Pancreas (tissue), 10 donors: ENCODE measurements at regions not wholly inside any gene's neighbourhood (a gene's known extent, or its start where the extent isn't known, plus 50 kb on each side); places are given as distances from the start of the nearest gene placed in this dataset.

Experiments used
- ATAC-seq, 4 donors: fragments of 200-7000 bp; cut with Tn5 transposase; one replicate each; pipeline versions ENCODE4 v1.8.0 to v1.9.1; 2020; ENCODE audit warnings: mild to moderate bottlenecking in 4 of 4, moderate library complexity in 4 of 4
- DNase-seq, 6 donors: peaks; one replicate each; pipeline ENCODE4 v3.0.0-alpha.2; 2020
- FAIRE-seq: peaks from 2 replicates; lab custom pipeline; 2012; peaks lifted over from hg19 to GRCh38; lab: Jason Lieb, UNC
- H3K27ac ChIP-seq, 4 donors: fragments of 200-600 bp; sonication (generic); 1 replicate in 3 of 4; 2 replicates in 1 of 4; pipeline versions ENCODE4 v1.5.0 to v1.8.0; 2020
- H3K27me3 ChIP-seq, 4 donors: fragments of 200-600 bp; one replicate each; pipeline ENCODE4 v1.8.0; 2021
- H3K36me3 ChIP-seq, 3 donors: fragments of 200-600 bp; sonication (generic) in 1 of 3; one replicate each; pipeline versions ENCODE4 v1.5.0 to v1.8.0; 2020 to 2021
- H3K4me1 ChIP-seq, 3 donors: fragments of 200-600 bp; one replicate each; pipeline ENCODE4 v1.8.0; 2021
- H3K4me3 ChIP-seq, 4 donors: fragments of 200-600 bp; sonication (generic) in 2 of 4; one replicate each; pipeline versions ENCODE4 v1.5.0 to v1.8.0; 2020 to 2021
- H3K9me3 ChIP-seq, 4 donors: fragments of 200-600 bp; one replicate each; pipeline ENCODE4 v1.8.0; 2021
- WGBS, 2 donors: extraction: QIAGEN DNeasy Blood & Tissue Kit; methylation state at CpG; one replicate each; pipeline ENCODE4 v1.1.7; 2013; 5-methylcytosine and 5-hydroxymethylcytosine counted together
- intact Hi-C, 3 donors: fragments of 100-400 bp; cut with DNase I; formaldehyde crosslinking; loops; one replicate each; pipeline versions ENCODE4 v1.11.1 to v1.14.2; 2022
- TF ChIP-seq, protein P1 (sequence below), 4 donors: fragments of 200-600 bp; sonication (generic) in 3 of 4; IDR thresholded peaks; one replicate each; pipeline versions ENCODE4 v1.5.0 to v1.8.0; 2021; ENCODE audit warnings: antibody characterized with exemption in 4 of 4
- donor health status: healthy with polysubstance abuse.
- donor health status: DM: no; HTN: no; CAD: no; lungs with moderate emphysema.
- donor health status: DM: no; HTN: no; CAD: no.
- donor health status: control.
- donor health status: control.
- donor health status: Bipolar disorder and iron deficiency.
- donor health status: DM: yes; HTN: yes; CAD: no.
- donor health status: DM: no; HTN: no; CAD: no.
- donor health status: DM: no; HTN: no; CAD: no.
- donor health status: DM: yes; HTN: yes; CAD: no.

DNA sequence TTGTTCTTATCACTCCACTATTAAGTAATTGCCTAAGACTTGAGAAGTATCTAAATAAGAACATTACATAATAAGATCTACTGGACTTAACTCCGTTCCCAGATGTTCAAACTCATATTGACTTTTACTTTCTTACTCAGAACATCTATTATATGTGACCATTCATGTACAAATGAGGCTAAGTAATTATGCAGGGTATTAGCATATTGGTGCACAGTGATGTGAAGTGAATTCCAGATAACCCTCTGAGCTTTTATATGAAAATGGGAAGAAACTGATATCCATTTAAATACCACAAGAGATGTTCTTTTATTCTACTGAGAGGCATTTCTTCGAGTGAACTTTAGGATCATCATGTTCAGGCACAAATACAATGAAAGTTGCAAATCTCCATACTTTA, 135.7 kb downstream of the ZPLD1 start:
- FAIRE-seq, result no peak
- TF ChIP-seq, protein P1, sequence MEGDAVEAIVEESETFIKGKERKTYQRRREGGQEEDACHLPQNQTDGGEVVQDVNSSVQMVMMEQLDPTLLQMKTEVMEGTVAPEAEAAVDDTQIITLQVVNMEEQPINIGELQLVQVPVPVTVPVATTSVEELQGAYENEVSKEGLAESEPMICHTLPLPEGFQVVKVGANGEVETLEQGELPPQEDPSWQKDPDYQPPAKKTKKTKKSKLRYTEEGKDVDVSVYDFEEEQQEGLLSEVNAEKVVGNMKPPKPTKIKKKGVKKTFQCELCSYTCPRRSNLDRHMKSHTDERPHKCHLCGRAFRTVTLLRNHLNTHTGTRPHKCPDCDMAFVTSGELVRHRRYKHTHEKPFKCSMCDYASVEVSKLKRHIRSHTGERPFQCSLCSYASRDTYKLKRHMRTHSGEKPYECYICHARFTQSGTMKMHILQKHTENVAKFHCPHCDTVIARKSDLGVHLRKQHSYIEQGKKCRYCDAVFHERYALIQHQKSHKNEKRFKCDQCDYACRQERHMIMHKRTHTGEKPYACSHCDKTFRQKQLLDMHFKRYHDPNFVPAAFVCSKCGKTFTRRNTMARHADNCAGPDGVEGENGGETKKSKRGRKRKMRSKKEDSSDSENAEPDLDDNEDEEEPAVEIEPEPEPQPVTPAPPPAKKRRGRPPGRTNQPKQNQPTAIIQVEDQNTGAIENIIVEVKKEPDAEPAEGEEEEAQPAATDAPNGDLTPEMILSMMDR (IDR thresholded peaks at IDR 0.05), result no peak
- no peak overlapping the region for H3K4me3 ChIP-seq
- H3K27ac ChIP-seq, result no peak overlapping the region
- H3K4me1 ChIP-seq, result no peaks in the 10 kb centered on the region
- no peaks in the 10 kb centered on the region for H3K27me3 ChIP-seq
- no peak for ATAC-seq
- WGBS, 2 donors, result 34 to 37% methylated on average over 2 of the region's 2 CpGs
- no peaks in the 10 kb centered on the region for H3K9me3 ChIP-seq
- no peaks in the 10 kb centered on the region for H3K36me3 ChIP-seq
- DNase-seq, result no peak
- intact Hi-C loops, result no loop called here

- no peak overlapping the region for H3K4me3 ChIP-seq
- ATAC-seq (no peak), FAIRE-seq (no peak), DNase-seq (no peak)
- H3K36me3 ChIP-seq, result no peaks in the 10 kb centered on the region
- H3K4me1 ChIP-seq, result no peaks in the 10 kb centered on the region
- no peaks in the 10 kb centered on the region for H3K9me3 ChIP-seq
- no peak overlapping the region for H3K27ac ChIP-seq
- 80 to 92% methylated on average over 1 of the region's 1 CpG for WGBS, 2 donors
- H3K27me3 ChIP-seq, result no peaks in the 10 kb centered on the region
- TF ChIP-seq, protein P1 (IDR thresholded peaks at IDR 0.05), result no peak
- intact Hi-C loops, result no loop called here
These were observed 136.2 kb downstream of the ZPLD1 start for GRCh38 chr3:102571006-102571405.

- intact Hi-C loops, result no loop called here
- FAIRE-seq, result no peak
- Histone ChIP-seq H3K9me3 (no peaks in the 10 kb centered on the region), H3K27me3 (no peaks in the 10 kb centered on the region), H3K27ac (no peak overlapping the region), H3K36me3 (no peaks in the 10 kb centered on the region), H3K4me1 (no peaks in the 10 kb centered on the region), H3K4me3 (no peak overlapping the region)
- WGBS, 2 donors, result 79 to 87% methylated on average over 2 of the region's 2 CpGs
- TF ChIP-seq, protein P1 (IDR thresholded peaks at IDR 0.05), result no peak
- ATAC-seq, result no peak
- DNase-seq, result no peak
These were observed 137.0 kb downstream of the ZPLD1 start for GRCh38 chr3:102571720-102572384.

DNA sequence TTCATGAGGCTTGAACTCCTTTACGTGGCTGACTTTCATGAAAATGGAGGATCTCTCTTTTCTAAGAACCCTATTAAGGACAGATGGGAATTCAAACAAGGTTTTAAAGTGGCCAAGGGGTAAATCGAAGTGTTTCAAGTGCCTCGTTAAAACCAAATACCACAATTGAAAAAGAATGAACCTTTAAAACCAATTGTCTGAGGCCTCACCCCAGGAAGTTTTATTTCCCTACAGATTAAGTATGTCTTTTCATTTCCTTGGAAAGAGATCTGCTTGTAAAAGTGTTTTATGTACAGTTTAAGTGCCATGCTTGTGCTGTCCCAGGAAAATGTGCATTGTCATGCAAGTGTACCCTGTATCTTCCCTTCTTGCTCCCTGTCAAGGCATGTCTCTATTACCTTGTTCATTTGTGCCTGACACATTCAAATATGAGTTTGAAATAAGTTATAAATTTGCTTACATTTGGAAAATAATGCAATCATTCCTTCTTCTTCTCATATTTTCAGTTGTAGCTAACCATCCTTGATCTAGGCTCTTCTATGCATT, 138.7 kb downstream of the ZPLD1 start:
- H3K9me3 ChIP-seq, result no peaks in the 10 kb centered on the region
- H3K36me3 ChIP-seq, result no peaks in the 10 kb centered on the region
- no peak overlapping the region for H3K4me3 ChIP-seq
- DNase-seq, result no peak
- intact Hi-C loops, result no loop called here
- H3K27me3 ChIP-seq, result no peaks in the 10 kb centered on the region
- no peak overlapping the region for H3K27ac ChIP-seq
- TF ChIP-seq, protein P1 (IDR thresholded peaks at IDR 0.05), result no peak
- H3K4me1 ChIP-seq, result no peaks in the 10 kb centered on the region
- WGBS, 2 donors, result 68 to 80% methylated on average over 3 of the region's 3 CpGs
- no peak for ATAC-seq
- no peak for FAIRE-seq

- FAIRE-seq, result no peak
- DNase-seq, result no peak
- Histone ChIP-seq H3K27me3 (no peaks in the 10 kb centered on the region), H3K27ac (no peak overlapping the region), H3K9me3 (no peaks in the 10 kb centered on the region), H3K36me3 (no peaks in the 10 kb centered on the region), H3K4me1 (no peaks in the 10 kb centered on the region), H3K4me3 (no peak overlapping the region)
- TF ChIP-seq, protein P1 (IDR thresholded peaks at IDR 0.05), result no peak
- WGBS, 2 donors, result 47 to 56% methylated on average over 6 of the region's 6 CpGs
- intact Hi-C loops, result no loop called here
- ATAC-seq, result no peak
These were observed 139.5 kb downstream of the ZPLD1 start for GRCh38 chr3:102574355-102574754.
